ENCODE measurements at regions not wholly inside any gene's neighbourhood (a gene's known extent, or its start where the extent isn't known, plus 50 kb on each side); places are given as distances from the start of the nearest gene placed in this dataset.

- TF ChIP-seq CTCF (conservative IDR thresholded peaks at IDR 0.05; ENCODE audit: low read depth, low read length), result no peak
- no peak for TF ChIP-seq EZH2 (IDR thresholded peaks at IDR 0.05; ENCODE audit: borderline replicate concordance, low read depth, low read length, poor library complexity, severe bottlenecking)
Observed at GRCh38 chr1:234735476-234735875, 125.5 kb upstream of the IRF2BP2 start.
